MM.1S (cell line): ENCODE measurements at regions not wholly inside any gene's neighbourhood (a gene's known extent, or its start where the extent isn't known, plus 50 kb on each side); places are given as distances from the start of the nearest gene placed in this dataset.

Experiments
- CTCF ChIP-seq: fragments of 300-600 bp; sonication (generic); IDR thresholded peaks from 2 replicates; pipeline ENCODE4 v1.5.1; 2016; ENCODE audit warnings: antibody characterized with exemption, low read length, mixed read lengths
- EZH2 ChIP-seq: fragments of 300-600 bp; sonication (generic); optimal IDR thresholded peaks from 2 replicates; pipeline ENCODE3; 2017; ENCODE audit warnings: low read depth, mild to moderate bottlenecking, antibody characterized with exemption, low read length, mixed read lengths

GRCh38 chrX:8075636-8076035, 95.4 kb downstream of the VCX2 start:
- TF ChIP-seq CTCF: no peak
- TF ChIP-seq EZH2: no peak
